HL-60 (cell line): ENCODE measurements at regions not wholly inside any gene's neighbourhood (a gene's known extent, or its start where the extent isn't known, plus 50 kb on each side); places are given as distances from the start of the nearest gene placed in this dataset.

ENCODE experiments used
- GABPA ChIP-seq: IDR thresholded peaks from 2 replicates; pipeline ENCODE4 v1.6.1; 2012; ENCODE audit warnings: low read depth
- POLR2AphosphoS5 ChIP-seq: IDR thresholded peaks from 2 replicates; pipeline ENCODE4 v1.6.1; 2012; ENCODE audit warnings: low read depth
- REST ChIP-seq: IDR thresholded peaks from 2 replicates; pipeline ENCODE4 v1.6.1; 2012; ENCODE audit warnings: low read depth; ENCODE audit not compliant: insufficient replicate concordance
- SPI1 ChIP-seq: IDR thresholded peaks from 2 replicates; pipeline ENCODE4 v1.6.1; 2012; ENCODE audit warnings: low read depth, mild to moderate bottlenecking, borderline replicate concordance
- TF ChIP-seq, protein P1 (sequence below): IDR thresholded peaks from one replicate; pipeline ENCODE4 v1.5.1; 2011; ENCODE audit warnings: low read length, control low read depth, inconsistent platforms; ENCODE audit not compliant: insufficient read depth

- TF ChIP-seq, protein P1, sequence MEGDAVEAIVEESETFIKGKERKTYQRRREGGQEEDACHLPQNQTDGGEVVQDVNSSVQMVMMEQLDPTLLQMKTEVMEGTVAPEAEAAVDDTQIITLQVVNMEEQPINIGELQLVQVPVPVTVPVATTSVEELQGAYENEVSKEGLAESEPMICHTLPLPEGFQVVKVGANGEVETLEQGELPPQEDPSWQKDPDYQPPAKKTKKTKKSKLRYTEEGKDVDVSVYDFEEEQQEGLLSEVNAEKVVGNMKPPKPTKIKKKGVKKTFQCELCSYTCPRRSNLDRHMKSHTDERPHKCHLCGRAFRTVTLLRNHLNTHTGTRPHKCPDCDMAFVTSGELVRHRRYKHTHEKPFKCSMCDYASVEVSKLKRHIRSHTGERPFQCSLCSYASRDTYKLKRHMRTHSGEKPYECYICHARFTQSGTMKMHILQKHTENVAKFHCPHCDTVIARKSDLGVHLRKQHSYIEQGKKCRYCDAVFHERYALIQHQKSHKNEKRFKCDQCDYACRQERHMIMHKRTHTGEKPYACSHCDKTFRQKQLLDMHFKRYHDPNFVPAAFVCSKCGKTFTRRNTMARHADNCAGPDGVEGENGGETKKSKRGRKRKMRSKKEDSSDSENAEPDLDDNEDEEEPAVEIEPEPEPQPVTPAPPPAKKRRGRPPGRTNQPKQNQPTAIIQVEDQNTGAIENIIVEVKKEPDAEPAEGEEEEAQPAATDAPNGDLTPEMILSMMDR, result no peak
- TF ChIP-seq SPI1, result peak; percentile 80
- TF ChIP-seq GABPA, result no peak
- no peak for TF ChIP-seq POLR2AphosphoS5
- no peak for TF ChIP-seq REST
Measured at GRCh38 chr2:12071318-12071717, 324.9 kb downstream of the LPIN1 start.
